Kidney (tissue), 13 donors: ENCODE measurements at regions not wholly inside any gene's neighbourhood (a gene's known extent, or its start where the extent isn't known, plus 50 kb on each side); places are given as distances from the start of the nearest gene placed in this dataset.
A peak's percentile ranks its signal among the peaks of the same experiment; 100 is the strongest.

Experiments
- DNase-seq, 5 donors: peaks; one replicate each; pipeline ENCODE4 v3.0.0-alpha.2; 2013 to 2020
- FAIRE-seq: peaks from 2 replicates; lab custom pipeline; 2012; peaks lifted over from hg19 to GRCh38; lab: Jason Lieb, UNC
- H3K27ac ChIP-seq, 2 donors: one replicate each; pipeline ENCODE4 v1.7.0; 2013; ENCODE audit warnings: low read depth in 2 of 2, low read length in 2 of 2, inconsistent platforms in 1 of 2
- H3K27me3 ChIP-seq: one replicate; pipeline ENCODE4 v1.7.1; 2013; ENCODE audit warnings: low read length, inconsistent platforms; ENCODE audit not compliant: control insufficient read depth, insufficient read depth
- H3K36me3 ChIP-seq, 3 donors: one replicate each; pipeline versions ENCODE4 v1.7.0 to v1.7.1; 2013; ENCODE audit warnings: low read length in 3 of 3, control low read depth in 1 of 3, inconsistent platforms in 1 of 3; ENCODE audit not compliant: insufficient read depth in 3 of 3, control insufficient read depth in 2 of 3
- H3K4me1 ChIP-seq, 3 donors: one replicate each; pipeline versions ENCODE4 v1.7.0 to v1.7.1; 2013; ENCODE audit warnings: low read length in 3 of 3, inconsistent platforms in 1 of 3, low read depth in 1 of 3; ENCODE audit not compliant: control insufficient read depth in 2 of 3, insufficient read depth in 2 of 3
- H3K4me3 ChIP-seq, 3 donors: one replicate each; pipeline versions ENCODE4 v1.7.0 to v1.8.1; 2013; ENCODE audit warnings: low read length in 3 of 3, control low read depth in 1 of 3, inconsistent platforms in 1 of 3
- H3K9ac ChIP-seq, 3 donors: one replicate each; pipeline versions ENCODE4 v1.7.0 to v1.7.1; 2013; ENCODE audit warnings: low read length in 3 of 3, control low read depth in 1 of 3, inconsistent platforms in 1 of 3
- H3K9me3 ChIP-seq, 3 donors: one replicate each; pipeline versions ENCODE4 v1.7.0 to v1.7.1; 2013; ENCODE audit warnings: low read length in 3 of 3, control low read depth in 1 of 3, inconsistent platforms in 1 of 3; ENCODE audit not compliant: control insufficient read depth in 2 of 3, insufficient read depth in 1 of 3
- intact Hi-C: fragments of 100-400 bp; cut with DNase I; formaldehyde crosslinking; loops from one replicate; pipeline ENCODE4 v1.11.1; 2022
- TF ChIP-seq, protein P1 (sequence below): IDR thresholded peaks from 3 replicates; pipeline ENCODE4 v1.5.1; 2012; ENCODE audit warnings: mild to moderate bottlenecking, moderate library complexity, borderline replicate concordance; ENCODE audit not compliant: insufficient read depth; ENCODE audit errors: extremely low read depth
- donor health status: control.
- donor health status: control.
- donor health status: control.
- donor health status: control.
- donor health status: control.
- donor health status: DM: yes; HTN: yes; CAD: no.
- donor health status: Normal renal cell carcinoma (clear cell type).

DNA sequence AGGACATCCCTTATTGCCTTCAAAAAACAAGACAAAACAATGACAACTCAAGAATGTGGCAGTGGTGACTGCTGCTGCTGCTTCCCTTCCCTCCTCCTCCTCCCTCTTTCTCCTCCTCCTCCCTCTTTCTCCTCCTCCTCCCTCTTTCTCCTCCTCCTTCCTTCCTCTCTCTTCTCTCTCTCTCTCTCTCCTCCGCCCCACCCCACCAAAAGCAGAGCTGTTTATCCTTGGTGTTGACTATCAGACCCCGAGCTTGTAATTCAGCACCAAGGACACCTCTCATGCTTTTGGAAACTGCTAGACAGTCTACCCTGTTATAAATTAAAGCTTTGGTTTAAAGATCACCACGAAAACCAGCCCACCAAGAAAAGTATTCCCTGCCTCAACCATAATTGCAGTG lies 72.4 kb upstream of the IFNAR2 start:
- no peaks in the 10 kb centered on the region for H3K4me1 ChIP-seq
- H3K27me3 ChIP-seq: peaks cover 2% of the 10 kb centered on the region
- H3K9me3 ChIP-seq: peaks cover 0 to 9% (median 3%) of the 10 kb centered on the region in 3 donors
- TF ChIP-seq, protein P1, sequence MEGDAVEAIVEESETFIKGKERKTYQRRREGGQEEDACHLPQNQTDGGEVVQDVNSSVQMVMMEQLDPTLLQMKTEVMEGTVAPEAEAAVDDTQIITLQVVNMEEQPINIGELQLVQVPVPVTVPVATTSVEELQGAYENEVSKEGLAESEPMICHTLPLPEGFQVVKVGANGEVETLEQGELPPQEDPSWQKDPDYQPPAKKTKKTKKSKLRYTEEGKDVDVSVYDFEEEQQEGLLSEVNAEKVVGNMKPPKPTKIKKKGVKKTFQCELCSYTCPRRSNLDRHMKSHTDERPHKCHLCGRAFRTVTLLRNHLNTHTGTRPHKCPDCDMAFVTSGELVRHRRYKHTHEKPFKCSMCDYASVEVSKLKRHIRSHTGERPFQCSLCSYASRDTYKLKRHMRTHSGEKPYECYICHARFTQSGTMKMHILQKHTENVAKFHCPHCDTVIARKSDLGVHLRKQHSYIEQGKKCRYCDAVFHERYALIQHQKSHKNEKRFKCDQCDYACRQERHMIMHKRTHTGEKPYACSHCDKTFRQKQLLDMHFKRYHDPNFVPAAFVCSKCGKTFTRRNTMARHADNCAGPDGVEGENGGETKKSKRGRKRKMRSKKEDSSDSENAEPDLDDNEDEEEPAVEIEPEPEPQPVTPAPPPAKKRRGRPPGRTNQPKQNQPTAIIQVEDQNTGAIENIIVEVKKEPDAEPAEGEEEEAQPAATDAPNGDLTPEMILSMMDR: no peak
- peak in 3 of 5 donors; percentile 39 to 72 (median 46) for DNase-seq
- H3K36me3 ChIP-seq: no peaks in the 10 kb centered on the region
- intact Hi-C loops: no loop called here
- H3K4me3 ChIP-seq: no peak overlapping the region
- FAIRE-seq: no peak
- no peak overlapping the region for H3K27ac ChIP-seq
- no peak overlapping the region for H3K9ac ChIP-seq

DNA sequence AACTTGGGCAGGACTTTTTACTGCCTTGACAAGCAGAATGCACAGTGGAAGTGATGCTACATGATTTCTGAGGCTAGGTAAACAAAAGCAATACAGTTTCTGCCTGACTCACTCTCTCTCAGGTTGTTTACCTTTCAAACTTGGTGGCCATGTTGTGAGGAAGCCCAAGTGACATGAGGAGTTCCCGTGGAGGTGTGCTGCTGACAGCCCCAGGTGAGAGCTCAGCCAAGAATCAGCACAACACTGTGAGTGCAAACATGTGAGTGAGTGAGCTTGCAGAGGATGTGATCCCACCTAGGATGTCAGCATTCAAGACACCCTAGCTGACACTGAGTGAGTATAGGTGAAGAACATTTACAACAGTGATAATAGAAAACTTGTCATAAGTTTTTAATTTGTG lies 71.1 kb upstream of the IFNAR2 start:
- H3K4me1 ChIP-seq: no peaks in the 10 kb centered on the region
- FAIRE-seq (no peak), DNase-seq (no peak)
- no peak overlapping the region for H3K4me3 ChIP-seq
- no peak overlapping the region for H3K9ac ChIP-seq
- H3K27ac ChIP-seq: no peak overlapping the region
- peaks cover 0 to 9% (median 3%) of the 10 kb centered on the region in 3 donors for H3K9me3 ChIP-seq
- intact Hi-C loops: no loop called here
- TF ChIP-seq, protein P1: no peak
- peaks cover 2% of the 10 kb centered on the region for H3K27me3 ChIP-seq
- H3K36me3 ChIP-seq: no peaks in the 10 kb centered on the region

- H3K9me3 ChIP-seq: peaks cover 0 to 9% (median 3%) of the 10 kb centered on the region in 3 donors
- H3K36me3 ChIP-seq: no peaks in the 10 kb centered on the region
- H3K4me1 ChIP-seq: no peaks in the 10 kb centered on the region
- no peak overlapping the region for H3K9ac ChIP-seq
- FAIRE-seq (no peak), DNase-seq (peak in 4 of 5 donors; percentile 25 to 82 (median 58))
- intact Hi-C loops: no loop called here
- H3K27me3 ChIP-seq: no peaks in the 10 kb centered on the region
- H3K4me3 ChIP-seq: no peak overlapping the region
- no peak overlapping the region for H3K27ac ChIP-seq
- TF ChIP-seq, protein P1: no peak
These were observed 67.2 kb upstream of the IFNAR2 start for GRCh38 chr21:33162436-33162951.

GRCh38 chr21:33168886-33169285 lies 60.9 kb upstream of the IFNAR2 start:
- H3K4me3 ChIP-seq: no peak overlapping the region
- DNase-seq (no peak), FAIRE-seq (no peak)
- intact Hi-C loops: no loop called here
- H3K9me3 ChIP-seq: no peaks in the 10 kb centered on the region
- H3K27ac ChIP-seq: no peak overlapping the region
- H3K4me1 ChIP-seq: no peaks in the 10 kb centered on the region
- H3K27me3 ChIP-seq: no peaks in the 10 kb centered on the region
- H3K36me3 ChIP-seq: no peaks in the 10 kb centered on the region
- TF ChIP-seq, protein P1: no peak
- H3K9ac ChIP-seq: no peak overlapping the region
